Fibroblast of mammary gland (primary cell): ENCODE measurements at regions not wholly inside any gene's neighbourhood (a gene's known extent, or its start where the extent isn't known, plus 50 kb on each side); places are given as distances from the start of the nearest gene placed in this dataset.
"Not testable (repeated sequence)": the region's sequence is repeated elsewhere in the genome, so short reads cannot be mapped to it uniquely, and the experiment has no call there.

Experiments used
- DNase-seq: peaks from one replicate; pipeline ENCODE4 v3.0.0-alpha.2; 2010; ENCODE audit warnings: low read depth
- H3K4me3 ChIP-seq: 2 replicates; pipeline ENCODE4 v1.5.1; 2011; ENCODE audit warnings: low read depth, mild to moderate bottlenecking, low read length, moderate library complexity; ENCODE audit not compliant: control insufficient read depth
- TF ChIP-seq, protein P1 (sequence below): conservative IDR thresholded peaks from 2 replicates; pipeline ENCODE4 v1.5.1; 2011; ENCODE audit warnings: low read depth, low read length, inconsistent platforms; ENCODE audit not compliant: control insufficient read depth, insufficient read depth

DNA sequence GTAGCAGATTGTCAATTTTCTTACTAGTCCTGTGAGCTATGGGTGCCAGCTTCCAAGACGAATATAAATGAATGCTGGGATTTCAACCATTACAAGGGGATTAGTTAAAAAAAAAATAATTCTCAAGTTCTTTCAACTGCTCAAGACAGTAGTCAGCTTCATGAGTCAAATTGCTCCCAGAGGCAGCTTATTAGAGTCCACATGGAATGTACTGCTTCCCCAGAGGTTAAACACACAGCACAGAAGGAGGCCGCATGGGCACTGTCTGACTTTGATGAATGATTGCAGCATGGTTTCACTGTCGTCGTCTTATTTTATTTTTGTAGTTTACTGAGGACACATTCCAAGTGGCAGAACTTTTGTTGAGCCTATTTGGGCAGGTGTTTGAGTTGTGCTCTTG is 563.2 kb downstream of the TMEM135 start:
- DNase-seq, result no peak
- no peak overlapping the region for H3K4me3 ChIP-seq
- TF ChIP-seq, protein P1, sequence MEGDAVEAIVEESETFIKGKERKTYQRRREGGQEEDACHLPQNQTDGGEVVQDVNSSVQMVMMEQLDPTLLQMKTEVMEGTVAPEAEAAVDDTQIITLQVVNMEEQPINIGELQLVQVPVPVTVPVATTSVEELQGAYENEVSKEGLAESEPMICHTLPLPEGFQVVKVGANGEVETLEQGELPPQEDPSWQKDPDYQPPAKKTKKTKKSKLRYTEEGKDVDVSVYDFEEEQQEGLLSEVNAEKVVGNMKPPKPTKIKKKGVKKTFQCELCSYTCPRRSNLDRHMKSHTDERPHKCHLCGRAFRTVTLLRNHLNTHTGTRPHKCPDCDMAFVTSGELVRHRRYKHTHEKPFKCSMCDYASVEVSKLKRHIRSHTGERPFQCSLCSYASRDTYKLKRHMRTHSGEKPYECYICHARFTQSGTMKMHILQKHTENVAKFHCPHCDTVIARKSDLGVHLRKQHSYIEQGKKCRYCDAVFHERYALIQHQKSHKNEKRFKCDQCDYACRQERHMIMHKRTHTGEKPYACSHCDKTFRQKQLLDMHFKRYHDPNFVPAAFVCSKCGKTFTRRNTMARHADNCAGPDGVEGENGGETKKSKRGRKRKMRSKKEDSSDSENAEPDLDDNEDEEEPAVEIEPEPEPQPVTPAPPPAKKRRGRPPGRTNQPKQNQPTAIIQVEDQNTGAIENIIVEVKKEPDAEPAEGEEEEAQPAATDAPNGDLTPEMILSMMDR, result no peak

DNA sequence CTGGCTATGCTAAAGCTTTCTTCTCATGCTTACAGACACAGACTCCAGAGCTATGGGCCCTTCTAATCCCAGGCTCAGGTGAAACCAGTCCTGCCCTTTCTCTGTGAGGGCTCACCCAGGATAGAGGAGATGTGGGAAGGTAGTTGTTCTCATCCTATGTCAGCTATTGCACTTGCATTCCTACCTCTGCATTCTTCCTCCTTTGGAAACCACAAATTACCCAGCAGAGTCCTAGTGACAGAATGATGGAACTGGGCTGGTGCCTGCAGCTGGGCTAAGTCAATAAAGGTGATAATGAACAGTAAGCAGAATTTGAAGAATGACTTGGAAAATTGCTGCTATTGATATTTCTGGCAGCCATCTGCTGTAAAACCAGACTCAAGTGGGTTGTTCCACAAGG is 560.0 kb downstream of the TMEM135 start:
- DNase-seq, result no peak
- H3K4me3 ChIP-seq, result no peak overlapping the region
- TF ChIP-seq, protein P1, result no peak

DNA sequence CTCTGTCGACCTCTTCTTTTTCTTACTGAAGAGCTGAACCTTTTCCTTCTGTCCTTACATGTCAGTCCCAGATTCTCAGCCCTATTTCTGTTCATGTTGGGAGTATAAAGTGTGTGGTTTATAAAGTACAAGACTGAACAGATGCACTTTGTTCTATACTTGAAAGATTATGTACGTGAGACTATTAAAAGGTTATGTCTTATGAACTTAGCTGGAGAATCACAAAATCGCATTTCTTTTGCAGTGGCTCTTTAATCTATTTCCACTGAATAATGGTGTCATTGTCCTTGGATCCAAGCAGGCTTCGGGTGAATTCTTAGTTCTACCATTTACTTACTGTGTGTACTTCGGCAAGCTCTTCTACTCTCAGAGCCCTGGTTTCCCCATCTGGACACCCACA is 558.4 kb downstream of the TMEM135 start:
- DNase-seq, result no peak
- H3K4me3 ChIP-seq, result no peak overlapping the region
- TF ChIP-seq, protein P1, result no peak

DNA sequence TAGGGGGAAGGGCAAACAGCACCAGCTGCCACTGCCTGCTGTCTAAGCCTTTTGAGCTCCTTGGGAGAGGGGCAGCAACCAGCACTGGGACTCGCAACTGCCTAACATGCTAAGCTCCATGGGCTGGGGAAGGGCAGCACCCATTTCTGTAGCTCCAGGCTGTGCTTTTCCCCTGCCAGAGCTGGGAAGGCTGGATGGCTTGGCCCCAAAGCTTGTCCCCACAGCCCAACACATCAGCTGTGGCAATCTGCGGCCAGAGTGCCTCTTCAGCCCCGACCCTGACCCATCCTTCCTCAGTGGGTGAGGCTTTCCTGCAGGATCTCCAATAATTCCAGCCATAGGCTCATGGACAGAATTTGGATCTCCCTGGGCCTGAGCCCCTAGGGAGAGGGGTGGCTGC is 551.3 kb downstream of the TMEM135 start:
- TF ChIP-seq, protein P1, result no peak
- DNase-seq, result no peak

DNA sequence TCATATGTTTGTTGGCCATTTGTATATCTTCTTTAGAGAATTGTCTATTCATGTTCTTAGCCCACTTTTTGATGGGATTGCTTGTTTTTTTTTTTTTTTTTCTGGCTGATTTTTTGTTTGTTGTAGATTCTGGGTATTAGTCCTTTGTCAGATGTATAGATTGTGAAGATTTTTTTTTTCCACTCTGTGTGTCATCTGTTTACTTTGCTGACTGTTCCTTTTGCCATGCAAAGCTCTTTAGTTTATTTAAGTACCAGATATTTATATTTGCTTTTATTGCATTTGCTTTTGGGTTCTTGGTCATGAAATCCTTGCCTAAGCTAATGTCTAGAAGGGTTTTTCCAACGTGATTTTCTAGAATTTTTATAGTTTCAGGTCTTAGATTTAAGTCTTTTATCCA is 547.9 kb downstream of the TMEM135 start:
- not testable (repeated sequence) for DNase-seq, H3K4me3 ChIP-seq

More for the DNA sequence above, 551.3 kb downstream of the TMEM135 start:
- H3K4me3 ChIP-seq, result no peak overlapping the region

DNA sequence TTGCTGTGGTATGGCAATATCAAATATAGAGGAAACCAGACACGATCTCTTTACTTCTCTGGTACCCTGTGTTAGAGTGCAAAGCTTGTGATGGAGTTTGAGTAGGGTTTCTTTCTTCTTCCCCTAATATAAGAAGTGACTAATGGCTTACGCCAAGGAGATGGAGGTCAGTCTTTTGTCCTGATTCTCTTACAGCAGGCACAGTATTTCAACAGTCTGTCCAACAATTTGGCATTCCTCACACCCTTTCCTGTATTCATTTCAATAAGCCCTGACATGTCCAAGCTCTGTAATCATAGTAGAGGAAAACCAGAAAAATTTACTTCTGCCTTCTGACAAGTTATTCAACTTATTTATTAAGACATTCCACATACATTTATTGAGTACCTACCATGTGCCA is 546.2 kb downstream of the TMEM135 start:
- TF ChIP-seq, protein P1, result no peak
- H3K4me3 ChIP-seq, result no peak overlapping the region
- DNase-seq, result no peak

DNA sequence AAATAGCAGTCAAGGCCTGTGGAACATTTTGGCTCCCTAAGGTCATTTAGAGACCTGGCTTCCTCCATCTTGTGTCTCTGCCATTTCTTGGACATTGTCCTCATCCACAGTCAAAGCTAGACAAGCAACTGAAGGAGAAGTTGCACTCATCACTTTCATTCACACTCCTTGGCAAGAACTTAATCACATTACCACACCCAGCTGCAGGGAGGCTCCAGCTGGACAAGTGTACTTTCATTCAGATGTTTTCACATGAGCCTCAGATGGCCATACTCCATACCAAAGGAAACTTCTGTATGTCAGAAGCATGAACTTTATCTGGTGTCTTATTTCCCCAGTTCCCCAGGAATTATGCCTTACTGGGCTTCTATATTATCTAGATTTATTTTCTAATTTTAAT is 537.4 kb downstream of the TMEM135 start:
- H3K4me3 ChIP-seq, result no peak overlapping the region
- no peak for DNase-seq
- TF ChIP-seq, protein P1, result no peak
